ENCODE measurements at regions not wholly inside any gene's neighbourhood (a gene's known extent, or its start where the extent isn't known, plus 50 kb on each side); places are given as distances from the start of the nearest gene placed in this dataset.
"Not testable (repeated sequence)": the region's sequence is repeated elsewhere in the genome, so short reads cannot be mapped to it uniquely, and the experiment has no call there.

DNA sequence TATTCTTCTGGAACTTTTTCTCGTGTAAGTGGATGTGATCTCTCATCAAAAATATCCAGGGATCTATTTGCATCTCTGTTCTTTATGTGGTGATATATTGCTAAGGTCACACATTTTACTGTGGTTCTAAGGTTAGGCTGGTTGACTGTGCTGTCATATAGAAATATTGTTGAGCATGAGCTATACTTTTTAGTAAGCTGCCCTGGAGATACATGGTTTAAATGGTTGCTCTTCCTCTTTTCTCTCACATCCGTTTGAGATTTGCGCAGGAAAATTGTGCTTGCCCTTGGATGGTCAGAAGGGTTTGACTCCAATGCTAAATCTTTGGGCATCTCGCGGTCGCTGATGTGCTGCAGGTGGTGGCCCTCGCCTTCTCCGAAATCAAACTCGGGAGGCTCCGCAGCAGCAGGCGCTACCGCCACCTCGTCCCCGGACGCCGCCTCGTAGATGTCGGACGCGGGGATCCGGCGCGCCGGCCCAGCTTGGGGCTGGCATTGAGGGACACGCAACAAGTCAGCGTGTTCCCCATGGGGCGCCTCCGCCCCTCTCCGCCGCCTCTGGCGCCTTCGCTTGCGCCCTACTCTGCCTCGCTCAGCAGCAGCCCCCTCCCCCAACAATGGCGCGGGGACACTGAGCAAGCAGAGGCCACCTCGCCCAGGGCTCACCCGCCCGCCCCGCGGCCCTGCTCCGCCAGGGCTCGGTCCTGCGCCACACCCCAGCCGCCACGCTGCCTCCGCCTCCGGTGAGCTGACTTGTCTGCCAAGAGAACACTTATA is 154.5 kb downstream of the MSN start:
- intact Hi-C loops (cut with micrococcal nuclease; ENCODE audit: unreplicated experiment), result no loop called here
- peak overlapping the region; percentile 29 for H3K4me3 ChIP-seq (ENCODE audit: low read depth, low read length, poor library complexity, severe bottlenecking)
- CTCF ChIA-PET, result no interaction called here

DNA sequence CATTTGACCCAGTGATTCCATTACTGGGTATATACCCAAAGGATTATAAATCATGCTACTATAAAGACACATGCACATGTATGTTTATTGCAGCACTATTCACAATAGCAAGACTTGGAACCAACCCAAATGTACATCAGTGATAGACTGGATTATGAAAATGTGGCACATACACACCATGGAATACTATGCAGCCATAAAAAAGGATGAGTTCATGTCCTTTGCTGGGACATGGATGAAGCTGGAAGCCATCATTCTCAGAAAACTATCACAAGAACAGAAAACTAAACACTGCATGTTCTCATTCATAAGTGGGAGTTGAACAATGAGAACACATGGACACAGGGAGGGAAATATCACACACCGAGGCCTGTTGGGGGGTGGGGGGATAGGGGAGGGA is 152.5 kb downstream of the MSN start:
- H3K36me3 ChIP-seq (ENCODE audit: insufficient read depth, low read length, poor library complexity, severe bottlenecking); H3K9me3 ChIP-seq (ENCODE audit: low read depth, low read length, poor library complexity, severe bottlenecking); BruUV-seq (replicated peaks); H3K27ac ChIP-seq (ENCODE audit: low read depth, low read length, poor library complexity, severe bottlenecking); H3K4me1 ChIP-seq (ENCODE audit: insufficient read depth, low read length, poor library complexity, severe bottlenecking); CTCF ChIA-PET; intact Hi-C loops (cut with micrococcal nuclease; ENCODE audit: unreplicated experiment); POLR2A ChIA-PET (ENCODE audit: low non-redundant PET); H3K4me3 ChIP-seq (ENCODE audit: low read depth, low read length, poor library complexity, severe bottlenecking); DNase-seq (ENCODE audit: low spot score): not testable (repeated sequence)
- H3K27me3 ChIP-seq (replicated peaks; ENCODE audit: insufficient read depth, low read depth, low read length, poor library complexity), result peaks cover 24% of the 10 kb centered on the region

More for the DNA sequence above, 154.5 kb downstream of the MSN start:
- Histone ChIP-seq H3K9me3 (ENCODE audit: low read depth, low read length, poor library complexity, severe bottlenecking) (no peaks in the 10 kb centered on the region), H3K4me1 (ENCODE audit: insufficient read depth, low read length, poor library complexity, severe bottlenecking) (no peaks in the 10 kb centered on the region), H3K36me3 (ENCODE audit: insufficient read depth, low read length, poor library complexity, severe bottlenecking) (no peaks in the 10 kb centered on the region), H3K27me3 (replicated peaks; ENCODE audit: insufficient read depth, low read depth, low read length, poor library complexity) (peaks cover 24% of the 10 kb centered on the region), H3K27ac (ENCODE audit: low read depth, low read length, poor library complexity, severe bottlenecking) (no peak overlapping the region)
- TF ChIP-seq EZH2 (IDR thresholded peaks at IDR 0.05; ENCODE audit: borderline replicate concordance, low read depth, low read length, poor library complexity, severe bottlenecking), result no peak
- TF ChIP-seq, protein P1, sequence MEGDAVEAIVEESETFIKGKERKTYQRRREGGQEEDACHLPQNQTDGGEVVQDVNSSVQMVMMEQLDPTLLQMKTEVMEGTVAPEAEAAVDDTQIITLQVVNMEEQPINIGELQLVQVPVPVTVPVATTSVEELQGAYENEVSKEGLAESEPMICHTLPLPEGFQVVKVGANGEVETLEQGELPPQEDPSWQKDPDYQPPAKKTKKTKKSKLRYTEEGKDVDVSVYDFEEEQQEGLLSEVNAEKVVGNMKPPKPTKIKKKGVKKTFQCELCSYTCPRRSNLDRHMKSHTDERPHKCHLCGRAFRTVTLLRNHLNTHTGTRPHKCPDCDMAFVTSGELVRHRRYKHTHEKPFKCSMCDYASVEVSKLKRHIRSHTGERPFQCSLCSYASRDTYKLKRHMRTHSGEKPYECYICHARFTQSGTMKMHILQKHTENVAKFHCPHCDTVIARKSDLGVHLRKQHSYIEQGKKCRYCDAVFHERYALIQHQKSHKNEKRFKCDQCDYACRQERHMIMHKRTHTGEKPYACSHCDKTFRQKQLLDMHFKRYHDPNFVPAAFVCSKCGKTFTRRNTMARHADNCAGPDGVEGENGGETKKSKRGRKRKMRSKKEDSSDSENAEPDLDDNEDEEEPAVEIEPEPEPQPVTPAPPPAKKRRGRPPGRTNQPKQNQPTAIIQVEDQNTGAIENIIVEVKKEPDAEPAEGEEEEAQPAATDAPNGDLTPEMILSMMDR (conservative IDR thresholded peaks at IDR 0.05; ENCODE audit: low read depth, low read length), result no peak
- no TSS peak for BruUV-seq (replicated peaks)
- DNase-seq (ENCODE audit: low spot score), result no peak
- POLR2A ChIA-PET (ENCODE audit: low non-redundant PET), result no interaction called here

DNA sequence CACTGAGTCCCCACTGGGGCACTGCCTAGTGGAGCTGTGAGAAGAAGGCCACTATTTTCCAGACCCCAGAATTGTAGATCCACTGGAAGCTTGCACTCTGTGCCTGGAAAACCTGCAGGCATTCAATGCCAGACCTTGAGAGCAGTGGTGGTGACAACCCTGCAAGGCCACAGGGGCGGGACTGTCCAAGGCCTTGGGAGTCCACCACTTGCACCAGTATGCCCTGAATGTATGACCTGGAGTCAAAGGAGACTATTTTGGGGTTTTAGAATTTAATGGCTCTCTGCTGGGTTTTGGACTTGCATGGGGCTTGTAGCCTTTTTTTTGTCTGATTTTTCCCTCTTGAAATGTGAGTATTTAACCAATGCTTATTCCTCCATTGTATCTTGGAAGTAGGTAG is 145.8 kb downstream of the MSN start:
- DNase-seq (ENCODE audit: low spot score), result no peak
- H3K4me1 ChIP-seq (ENCODE audit: insufficient read depth, low read length, poor library complexity, severe bottlenecking), result no peaks in the 10 kb centered on the region
- ChIA-PET CTCF (no interaction called here), POLR2A (ENCODE audit: low non-redundant PET) (no interaction called here)
- BruUV-seq (replicated peaks), result no TSS peak
- H3K36me3 ChIP-seq (ENCODE audit: insufficient read depth, low read length, poor library complexity, severe bottlenecking), result no peaks in the 10 kb centered on the region
- H3K9me3 ChIP-seq (ENCODE audit: low read depth, low read length, poor library complexity, severe bottlenecking), result no peaks in the 10 kb centered on the region
- no peak overlapping the region for H3K4me3 ChIP-seq (ENCODE audit: low read depth, low read length, poor library complexity, severe bottlenecking)
- no peak overlapping the region for H3K27ac ChIP-seq (ENCODE audit: low read depth, low read length, poor library complexity, severe bottlenecking)
- no peak for TF ChIP-seq EZH2 (IDR thresholded peaks at IDR 0.05; ENCODE audit: borderline replicate concordance, low read depth, low read length, poor library complexity, severe bottlenecking)
- TF ChIP-seq, protein P1 (conservative IDR thresholded peaks at IDR 0.05; ENCODE audit: low read depth, low read length), result no peak
- H3K27me3 ChIP-seq (replicated peaks; ENCODE audit: insufficient read depth, low read depth, low read length, poor library complexity), result no peaks in the 10 kb centered on the region
- intact Hi-C loops (cut with micrococcal nuclease; ENCODE audit: unreplicated experiment), result no loop called here
